ENCODE measurements at regions not wholly inside any gene's neighbourhood (a gene's known extent, or its start where the extent isn't known, plus 50 kb on each side); places are given as distances from the start of the nearest gene placed in this dataset.

DNA sequence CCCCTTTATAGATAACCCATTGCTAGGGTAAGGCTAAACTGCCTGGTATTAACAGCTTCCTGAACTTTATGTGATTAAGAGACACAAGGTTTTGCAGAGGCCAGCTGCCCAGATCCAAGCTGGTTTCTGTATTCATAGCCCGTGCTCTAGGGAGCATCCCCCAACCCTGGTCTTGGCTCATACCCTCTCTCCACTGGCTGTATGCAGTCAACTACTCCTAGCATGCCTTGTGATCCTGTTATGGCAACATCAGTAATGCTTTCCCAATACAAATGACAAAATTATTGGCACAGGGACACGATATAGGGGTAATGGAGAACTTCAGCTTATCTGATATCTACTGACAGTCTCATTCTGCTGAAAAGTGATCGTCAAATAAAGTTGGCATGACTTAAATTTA is 202.8 kb upstream of the MKLN1 start:
- TF ChIP-seq, protein P1, sequence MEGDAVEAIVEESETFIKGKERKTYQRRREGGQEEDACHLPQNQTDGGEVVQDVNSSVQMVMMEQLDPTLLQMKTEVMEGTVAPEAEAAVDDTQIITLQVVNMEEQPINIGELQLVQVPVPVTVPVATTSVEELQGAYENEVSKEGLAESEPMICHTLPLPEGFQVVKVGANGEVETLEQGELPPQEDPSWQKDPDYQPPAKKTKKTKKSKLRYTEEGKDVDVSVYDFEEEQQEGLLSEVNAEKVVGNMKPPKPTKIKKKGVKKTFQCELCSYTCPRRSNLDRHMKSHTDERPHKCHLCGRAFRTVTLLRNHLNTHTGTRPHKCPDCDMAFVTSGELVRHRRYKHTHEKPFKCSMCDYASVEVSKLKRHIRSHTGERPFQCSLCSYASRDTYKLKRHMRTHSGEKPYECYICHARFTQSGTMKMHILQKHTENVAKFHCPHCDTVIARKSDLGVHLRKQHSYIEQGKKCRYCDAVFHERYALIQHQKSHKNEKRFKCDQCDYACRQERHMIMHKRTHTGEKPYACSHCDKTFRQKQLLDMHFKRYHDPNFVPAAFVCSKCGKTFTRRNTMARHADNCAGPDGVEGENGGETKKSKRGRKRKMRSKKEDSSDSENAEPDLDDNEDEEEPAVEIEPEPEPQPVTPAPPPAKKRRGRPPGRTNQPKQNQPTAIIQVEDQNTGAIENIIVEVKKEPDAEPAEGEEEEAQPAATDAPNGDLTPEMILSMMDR (IDR thresholded peaks at IDR 0.05), result no peak
- TF ChIP-seq POLR2A (IDR thresholded peaks at IDR 0.05), result no peak
- no peak for TF ChIP-seq EP300 (IDR thresholded peaks at IDR 0.05)

Data from tibial nerve (tissue), 4 donors.